ENCODE measurements at regions not wholly inside any gene's neighbourhood (a gene's known extent, or its start where the extent isn't known, plus 50 kb on each side); places are given as distances from the start of the nearest gene placed in this dataset.
A peak's percentile ranks its signal among the peaks of the same experiment; 100 is the strongest.

DNA sequence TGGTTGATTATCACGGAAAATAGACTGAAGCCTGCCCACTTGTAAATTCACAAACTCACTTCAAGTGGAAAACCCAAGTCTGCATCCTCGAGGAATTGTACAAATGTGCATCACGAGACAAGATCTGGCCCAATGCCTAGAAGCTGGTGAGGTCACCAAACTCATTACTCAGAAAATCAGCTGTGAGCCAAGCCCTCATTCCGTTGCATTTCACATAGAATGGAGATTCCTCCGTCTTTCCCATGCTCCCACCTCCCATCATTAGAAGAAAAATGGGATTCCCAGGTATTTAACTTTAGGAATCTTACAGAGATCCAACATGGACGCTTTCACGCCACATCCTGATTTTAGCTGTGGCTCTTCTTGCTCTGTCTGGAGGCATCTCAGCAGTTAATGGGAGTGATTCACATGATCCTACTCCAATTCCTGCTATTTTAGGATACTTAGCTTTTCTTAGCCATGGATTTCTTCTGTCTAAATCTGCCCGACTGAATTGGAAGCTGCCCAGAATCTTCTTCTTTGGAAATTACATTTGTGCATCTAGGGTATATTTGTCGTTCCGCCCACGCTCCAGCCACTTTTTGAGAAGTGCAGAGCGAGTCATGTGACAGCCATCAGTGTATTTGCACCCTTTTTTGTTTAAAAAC, 68.7 kb upstream of the STMND1 start:
- TF ChIP-seq, protein P1, sequence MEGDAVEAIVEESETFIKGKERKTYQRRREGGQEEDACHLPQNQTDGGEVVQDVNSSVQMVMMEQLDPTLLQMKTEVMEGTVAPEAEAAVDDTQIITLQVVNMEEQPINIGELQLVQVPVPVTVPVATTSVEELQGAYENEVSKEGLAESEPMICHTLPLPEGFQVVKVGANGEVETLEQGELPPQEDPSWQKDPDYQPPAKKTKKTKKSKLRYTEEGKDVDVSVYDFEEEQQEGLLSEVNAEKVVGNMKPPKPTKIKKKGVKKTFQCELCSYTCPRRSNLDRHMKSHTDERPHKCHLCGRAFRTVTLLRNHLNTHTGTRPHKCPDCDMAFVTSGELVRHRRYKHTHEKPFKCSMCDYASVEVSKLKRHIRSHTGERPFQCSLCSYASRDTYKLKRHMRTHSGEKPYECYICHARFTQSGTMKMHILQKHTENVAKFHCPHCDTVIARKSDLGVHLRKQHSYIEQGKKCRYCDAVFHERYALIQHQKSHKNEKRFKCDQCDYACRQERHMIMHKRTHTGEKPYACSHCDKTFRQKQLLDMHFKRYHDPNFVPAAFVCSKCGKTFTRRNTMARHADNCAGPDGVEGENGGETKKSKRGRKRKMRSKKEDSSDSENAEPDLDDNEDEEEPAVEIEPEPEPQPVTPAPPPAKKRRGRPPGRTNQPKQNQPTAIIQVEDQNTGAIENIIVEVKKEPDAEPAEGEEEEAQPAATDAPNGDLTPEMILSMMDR (conservative IDR thresholded peaks at IDR 0.05; ENCODE audit: low read depth, low read length): no peak
- TF ChIP-seq POLR2A (IDR thresholded peaks at IDR 0.05; ENCODE audit: low read depth, low read length) (no peak), CHD1 (IDR thresholded peaks at IDR 0.05; ENCODE audit: low read depth, low read length) (no peak), SMC3 (IDR thresholded peaks at IDR 0.05; ENCODE audit: low read depth, low read length) (no peak), RAD21 (IDR thresholded peaks at IDR 0.05; ENCODE audit: low read length) (no peak), MXI1 (IDR thresholded peaks at IDR 0.05; ENCODE audit: borderline replicate concordance, low read depth, low read length) (no peak), CEBPB (IDR thresholded peaks at IDR 0.05; ENCODE audit: low read depth, low read length) (peak; percentile 37; the same call in 1 of the 2 replicates), MAZ (IDR thresholded peaks at IDR 0.05; ENCODE audit: borderline replicate concordance, low read depth, low read length) (no peak), NFE2L2 (IDR thresholded peaks at IDR 0.05; ENCODE audit: low read depth, low read length) (no peak), FOS (IDR thresholded peaks at IDR 0.05; ENCODE audit: low read depth, low read length) (no peak), RCOR1 (IDR thresholded peaks at IDR 0.05; ENCODE audit: insufficient replicate concordance, low read length) (no peak)
- TF ChIP-seq, protein P2, sequence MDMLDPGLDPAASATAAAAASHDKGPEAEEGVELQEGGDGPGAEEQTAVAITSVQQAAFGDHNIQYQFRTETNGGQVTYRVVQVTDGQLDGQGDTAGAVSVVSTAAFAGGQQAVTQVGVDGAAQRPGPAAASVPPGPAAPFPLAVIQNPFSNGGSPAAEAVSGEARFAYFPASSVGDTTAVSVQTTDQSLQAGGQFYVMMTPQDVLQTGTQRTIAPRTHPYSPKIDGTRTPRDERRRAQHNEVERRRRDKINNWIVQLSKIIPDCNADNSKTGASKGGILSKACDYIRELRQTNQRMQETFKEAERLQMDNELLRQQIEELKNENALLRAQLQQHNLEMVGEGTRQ (IDR thresholded peaks at IDR 0.05; ENCODE audit: low read depth, low read length): peak; percentile 71
- TF ChIP-seq, protein P3, sequence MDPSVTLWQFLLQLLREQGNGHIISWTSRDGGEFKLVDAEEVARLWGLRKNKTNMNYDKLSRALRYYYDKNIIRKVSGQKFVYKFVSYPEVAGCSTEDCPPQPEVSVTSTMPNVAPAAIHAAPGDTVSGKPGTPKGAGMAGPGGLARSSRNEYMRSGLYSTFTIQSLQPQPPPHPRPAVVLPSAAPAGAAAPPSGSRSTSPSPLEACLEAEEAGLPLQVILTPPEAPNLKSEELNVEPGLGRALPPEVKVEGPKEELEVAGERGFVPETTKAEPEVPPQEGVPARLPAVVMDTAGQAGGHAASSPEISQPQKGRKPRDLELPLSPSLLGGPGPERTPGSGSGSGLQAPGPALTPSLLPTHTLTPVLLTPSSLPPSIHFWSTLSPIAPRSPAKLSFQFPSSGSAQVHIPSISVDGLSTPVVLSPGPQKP (IDR thresholded peaks at IDR 0.05; ENCODE audit: borderline replicate concordance, low read depth, low read length): no peak
